Endothelial cell of umbilical vein (primary cell): ENCODE measurements at regions not wholly inside any gene's neighbourhood (a gene's known extent, or its start where the extent isn't known, plus 50 kb on each side); places are given as distances from the start of the nearest gene placed in this dataset.

Experiments
- FOS ChIP-seq: IDR thresholded peaks from 2 replicates; pipeline ENCODE4 v1.6.1; 2011; ENCODE audit warnings: mild to moderate bottlenecking, low read length, moderate library complexity, borderline replicate concordance; ENCODE audit not compliant: insufficient read depth
- POLR2A ChIP-seq: IDR thresholded peaks from 2 replicates; pipeline ENCODE4 v1.6.1; 2012; ENCODE audit warnings: low read depth, mild to moderate bottlenecking, control low read depth, low read length
- TF ChIP-seq, protein P1 (sequence below), 2 donors: IDR thresholded peaks; 1 replicate in 1 of 2; 2 replicates in 1 of 2; pipeline ENCODE4 v1.5.1; 2011; ENCODE audit warnings: low read length in 2 of 2, mild to moderate bottlenecking in 2 of 2, moderate library complexity in 2 of 2, control low read depth in 1 of 2, inconsistent platforms in 1 of 2, low read depth in 1 of 2; ENCODE audit not compliant: insufficient read depth in 1 of 2; ENCODE audit errors: extremely low read depth in 1 of 2

- TF ChIP-seq, protein P1, sequence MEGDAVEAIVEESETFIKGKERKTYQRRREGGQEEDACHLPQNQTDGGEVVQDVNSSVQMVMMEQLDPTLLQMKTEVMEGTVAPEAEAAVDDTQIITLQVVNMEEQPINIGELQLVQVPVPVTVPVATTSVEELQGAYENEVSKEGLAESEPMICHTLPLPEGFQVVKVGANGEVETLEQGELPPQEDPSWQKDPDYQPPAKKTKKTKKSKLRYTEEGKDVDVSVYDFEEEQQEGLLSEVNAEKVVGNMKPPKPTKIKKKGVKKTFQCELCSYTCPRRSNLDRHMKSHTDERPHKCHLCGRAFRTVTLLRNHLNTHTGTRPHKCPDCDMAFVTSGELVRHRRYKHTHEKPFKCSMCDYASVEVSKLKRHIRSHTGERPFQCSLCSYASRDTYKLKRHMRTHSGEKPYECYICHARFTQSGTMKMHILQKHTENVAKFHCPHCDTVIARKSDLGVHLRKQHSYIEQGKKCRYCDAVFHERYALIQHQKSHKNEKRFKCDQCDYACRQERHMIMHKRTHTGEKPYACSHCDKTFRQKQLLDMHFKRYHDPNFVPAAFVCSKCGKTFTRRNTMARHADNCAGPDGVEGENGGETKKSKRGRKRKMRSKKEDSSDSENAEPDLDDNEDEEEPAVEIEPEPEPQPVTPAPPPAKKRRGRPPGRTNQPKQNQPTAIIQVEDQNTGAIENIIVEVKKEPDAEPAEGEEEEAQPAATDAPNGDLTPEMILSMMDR (IDR thresholded peaks at IDR 0.05; ENCODE audit: extremely low read depth in 1 of 2, insufficient read depth in 1 of 2, low read depth in 1 of 2, low read length in 2 of 2) = no peak
- no peak for TF ChIP-seq FOS
- no peak for TF ChIP-seq POLR2A
Observed at GRCh38 chr10:109103278-109103677, 820.0 kb downstream of the XPNPEP1 start.
